Glutamatergic neuron (in vitro differentiated cells): ENCODE measurements at regions not wholly inside any gene's neighbourhood (a gene's known extent, or its start where the extent isn't known, plus 50 kb on each side); places are given as distances from the start of the nearest gene placed in this dataset.

Source experiments
- DNase-seq: peaks from one replicate; pipeline ENCODE4 v3.0.0; 2022
- H3K27ac Mint-ChIP-seq: one replicate; pipeline ENCODE4 v1.8.0; 2020; ENCODE audit warnings: mild to moderate bottlenecking, mixed read lengths, inconsistent platforms; ENCODE audit not compliant: unreplicated experiment
- H3K27me3 Mint-ChIP-seq: one replicate; pipeline ENCODE4 v1.8.0; 2020; ENCODE audit warnings: mild to moderate bottlenecking, moderate library complexity, mixed read lengths, inconsistent platforms; ENCODE audit not compliant: unreplicated experiment
- H3K36me3 Mint-ChIP-seq: one replicate; pipeline ENCODE4 v1.8.0; 2020; ENCODE audit warnings: mild to moderate bottlenecking, mixed read lengths, inconsistent platforms; ENCODE audit not compliant: unreplicated experiment
- H3K4me1 Mint-ChIP-seq: one replicate; pipeline ENCODE4 v1.8.0; 2020; ENCODE audit warnings: mild to moderate bottlenecking, low read depth, mixed read lengths, inconsistent platforms; ENCODE audit not compliant: unreplicated experiment
- H3K4me3 Mint-ChIP-seq: one replicate; pipeline ENCODE4 v1.8.0; 2020; ENCODE audit warnings: mild to moderate bottlenecking, mixed read lengths, inconsistent platforms; ENCODE audit not compliant: unreplicated experiment
- H3K9me3 Mint-ChIP-seq: one replicate; pipeline ENCODE4 v1.8.0; 2020; ENCODE audit warnings: mild to moderate bottlenecking, moderate library complexity, mixed read lengths, inconsistent platforms; ENCODE audit not compliant: unreplicated experiment
- CTCF ChIP-seq: fragments of 200-600 bp; sonication (generic); IDR thresholded peaks from one replicate; pipeline ENCODE4 v1.5.0; 2021; ENCODE audit not compliant: partially characterized antibody, unreplicated experiment

GRCh38 chr4:126265888-126266287 is 951.1 kb downstream of the FAT4 start:
- Mint-ChIP-seq H3K27ac (no peak overlapping the region), H3K36me3 (peaks cover 4% of the 10 kb centered on the region), H3K4me1 (peaks cover 3% of the 10 kb centered on the region), H3K9me3 (no peaks in the 10 kb centered on the region), H3K27me3 (peaks cover 1% of the 10 kb centered on the region), H3K4me3 (no peak overlapping the region)
- no peak for TF ChIP-seq CTCF
- DNase-seq, result no peak

GRCh38 chr4:126267689-126268088 is 952.9 kb downstream of the FAT4 start:
- Mint-ChIP-seq H3K4me3 (no peak overlapping the region), H3K36me3 (peaks cover 4% of the 10 kb centered on the region), H3K27ac (no peak overlapping the region), H3K4me1 (peaks cover 3% of the 10 kb centered on the region), H3K9me3 (no peaks in the 10 kb centered on the region), H3K27me3 (peaks cover 1% of the 10 kb centered on the region)
- no peak for DNase-seq
- TF ChIP-seq CTCF, result no peak

- no peaks in the 10 kb centered on the region for H3K9me3 Mint-ChIP-seq
- no peak overlapping the region for H3K27ac Mint-ChIP-seq
Observed at GRCh38 chr4:126268106-126268505, 953.4 kb downstream of the FAT4 start.

GRCh38 chr4:126269106-126269505 is 954.4 kb downstream of the FAT4 start:
- no peak for DNase-seq
- H3K27me3 Mint-ChIP-seq, result peaks cover 1% of the 10 kb centered on the region
- peaks cover 3% of the 10 kb centered on the region for H3K4me1 Mint-ChIP-seq
- no peak for TF ChIP-seq CTCF
- H3K36me3 Mint-ChIP-seq, result peaks cover 4% of the 10 kb centered on the region
- H3K27ac Mint-ChIP-seq, result no peak overlapping the region
- H3K4me3 Mint-ChIP-seq, result no peak overlapping the region
- no peaks in the 10 kb centered on the region for H3K9me3 Mint-ChIP-seq

More at GRCh38 chr4:126268106-126268505, 953.4 kb downstream of the FAT4 start:
- no peak overlapping the region for H3K4me3 Mint-ChIP-seq
- peaks cover 4% of the 10 kb centered on the region for H3K36me3 Mint-ChIP-seq
- no peak for TF ChIP-seq CTCF
- peaks cover 1% of the 10 kb centered on the region for H3K27me3 Mint-ChIP-seq
- DNase-seq, result no peak
- H3K4me1 Mint-ChIP-seq, result peaks cover 3% of the 10 kb centered on the region

- H3K27ac Mint-ChIP-seq, result no peak overlapping the region
- no peak overlapping the region for H3K4me3 Mint-ChIP-seq
- no peak for DNase-seq
- H3K27me3 Mint-ChIP-seq, result peaks cover 1% of the 10 kb centered on the region
- peaks cover 4% of the 10 kb centered on the region for H3K36me3 Mint-ChIP-seq
- TF ChIP-seq CTCF, result no peak
- no peaks in the 10 kb centered on the region for H3K9me3 Mint-ChIP-seq
- H3K4me1 Mint-ChIP-seq, result peaks cover 3% of the 10 kb centered on the region
Observed at GRCh38 chr4:126271292-126271691, 956.5 kb downstream of the FAT4 start.
